ENCODE measurements at regions not wholly inside any gene's neighbourhood (a gene's known extent, or its start where the extent isn't known, plus 50 kb on each side); places are given as distances from the start of the nearest gene placed in this dataset.

- intact Hi-C loops (cut with DNase I), result no loop called here
- no peak for DNase-seq (ENCODE audit: low spot score)
Observed at GRCh38 chr15:69813881-69814280, 283.8 kb downstream of the TLE3 start.

- no peak for DNase-seq (ENCODE audit: low spot score)
- intact Hi-C loops (cut with DNase I), result no loop called here
Observed at GRCh38 chr15:69814932-69815331, 282.8 kb downstream of the TLE3 start.

DNA sequence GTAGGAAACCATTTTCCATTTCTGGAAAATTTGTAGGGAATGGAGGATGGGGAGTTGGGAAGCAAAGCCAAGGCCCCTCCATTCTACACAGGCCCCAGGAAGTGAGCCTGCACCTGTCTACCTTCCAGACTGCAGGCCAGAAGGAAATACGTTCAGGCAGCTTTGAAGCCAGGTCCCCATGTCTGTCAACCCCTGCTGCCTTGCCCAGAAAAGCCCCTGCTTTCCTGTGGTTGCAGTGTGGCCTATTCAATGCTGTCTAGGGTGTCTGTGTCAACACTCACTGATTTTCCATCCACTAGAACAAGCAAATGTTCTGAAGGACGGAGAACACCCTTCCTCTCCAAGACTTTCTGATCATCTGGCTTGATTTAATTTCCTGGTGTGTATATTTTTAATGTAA, 281.9 kb downstream of the TLE3 start:
- intact Hi-C loops (cut with DNase I), result no loop called here
- no peak for DNase-seq (ENCODE audit: low spot score)

DNA sequence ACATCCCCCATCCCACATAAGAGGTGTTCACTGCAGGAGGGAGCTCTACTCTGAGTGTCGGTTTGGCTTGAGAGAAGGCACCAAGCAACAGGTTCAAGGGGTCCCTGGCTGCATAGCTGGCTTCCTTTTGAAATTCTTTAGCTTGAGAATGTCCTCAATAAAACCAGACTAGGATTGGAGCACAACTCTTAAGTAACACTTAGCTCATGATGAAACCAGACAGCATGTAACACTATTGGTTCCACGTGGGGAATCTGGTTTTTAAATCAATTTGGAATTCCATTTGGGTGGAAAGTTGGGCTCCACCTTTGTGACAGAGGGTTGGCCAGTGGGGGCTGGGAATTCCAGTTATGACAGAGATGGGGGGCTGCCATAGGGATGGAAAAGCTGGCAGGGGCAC, 281.2 kb downstream of the TLE3 start:
- intact Hi-C loops (cut with DNase I), result no loop called here

GRCh38 chr15:69818529-69818928, 279.2 kb downstream of the TLE3 start:
- no peak for DNase-seq (ENCODE audit: low spot score)
- intact Hi-C loops (cut with DNase I), result no loop called here

More for the DNA sequence above, 281.2 kb downstream of the TLE3 start:
- no peak for DNase-seq (ENCODE audit: low spot score)

- intact Hi-C loops (cut with DNase I), result no loop called here
- DNase-seq (ENCODE audit: low spot score), result no peak
Observed at GRCh38 chr15:69819371-69819770, 278.3 kb downstream of the TLE3 start.

DNA sequence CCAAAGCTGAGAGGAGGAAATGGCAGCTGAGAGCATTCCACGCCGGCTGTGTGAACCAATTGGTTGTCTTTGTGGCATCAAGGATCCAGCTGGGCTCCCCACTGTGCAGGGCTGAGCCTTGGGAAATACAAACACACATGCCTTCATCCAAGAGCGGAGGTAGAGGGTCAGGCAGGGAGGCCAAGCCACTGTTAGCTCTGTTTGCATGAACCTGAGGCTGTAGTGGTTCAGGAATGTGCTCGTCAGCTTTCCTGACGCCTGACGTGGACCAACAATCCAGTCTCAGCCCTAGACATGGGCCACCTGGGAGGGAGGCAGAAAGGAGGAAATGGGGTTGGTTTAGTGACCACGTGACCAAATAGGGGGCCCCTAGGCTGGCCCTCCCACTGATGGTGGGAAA, 276.9 kb downstream of the TLE3 start:
- intact Hi-C loops (cut with DNase I), result no loop called here
- no peak for DNase-seq (ENCODE audit: low spot score)

- intact Hi-C loops (cut with DNase I), result no loop called here
- DNase-seq (ENCODE audit: low spot score), result no peak
Observed at GRCh38 chr15:69823223-69823907, 274.4 kb downstream of the TLE3 start.

DNA sequence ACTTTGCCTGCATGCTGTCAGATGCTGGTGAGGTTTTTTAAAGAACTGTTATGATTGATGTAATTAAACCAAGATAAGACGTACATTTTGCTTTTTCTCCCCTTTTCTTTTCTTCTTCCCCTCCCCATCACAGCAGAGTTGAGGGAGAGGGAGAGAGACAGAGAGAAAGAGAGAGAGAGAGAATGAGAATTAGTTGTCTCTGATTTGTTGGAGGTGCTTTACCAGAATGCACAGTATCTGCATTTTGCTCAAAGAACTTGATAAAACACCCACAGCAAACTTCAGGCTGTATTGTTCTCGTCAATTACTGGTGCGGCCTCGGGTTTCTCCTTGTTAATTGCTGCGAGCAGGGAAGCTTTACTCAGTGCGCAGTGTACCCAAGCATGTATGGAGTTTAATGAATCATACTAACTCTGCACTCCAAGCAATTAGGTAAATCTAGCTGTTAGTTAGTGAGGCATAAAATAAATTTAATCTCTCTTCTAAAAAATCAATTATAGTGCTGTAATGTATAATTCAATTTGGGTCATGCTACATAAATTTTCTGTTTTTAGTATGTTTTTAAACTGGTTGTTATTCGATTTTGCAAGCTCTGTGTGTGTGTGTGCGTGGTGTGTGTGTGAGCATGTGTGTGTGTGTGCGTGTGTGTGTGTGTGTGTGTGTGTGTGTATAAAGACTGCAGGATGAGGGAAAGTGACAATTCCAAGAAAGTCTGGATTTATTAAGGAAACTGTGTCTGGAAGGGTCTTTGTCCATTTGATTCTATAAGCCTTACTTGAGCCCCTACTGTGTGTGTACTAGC, 273.4 kb downstream of the TLE3 start:
- intact Hi-C loops (cut with DNase I), result no loop called here
- no peak for DNase-seq (ENCODE audit: low spot score)

GRCh38 chr15:69824877-69825406, 272.8 kb downstream of the TLE3 start:
- intact Hi-C loops (cut with DNase I), result no loop called here
- DNase-seq (ENCODE audit: low spot score), result no peak

- intact Hi-C loops (cut with DNase I), result no loop called here
- DNase-seq (ENCODE audit: low spot score), result no peak
Observed at GRCh38 chr15:69825941-69826818, 271.5 kb downstream of the TLE3 start.

DNA sequence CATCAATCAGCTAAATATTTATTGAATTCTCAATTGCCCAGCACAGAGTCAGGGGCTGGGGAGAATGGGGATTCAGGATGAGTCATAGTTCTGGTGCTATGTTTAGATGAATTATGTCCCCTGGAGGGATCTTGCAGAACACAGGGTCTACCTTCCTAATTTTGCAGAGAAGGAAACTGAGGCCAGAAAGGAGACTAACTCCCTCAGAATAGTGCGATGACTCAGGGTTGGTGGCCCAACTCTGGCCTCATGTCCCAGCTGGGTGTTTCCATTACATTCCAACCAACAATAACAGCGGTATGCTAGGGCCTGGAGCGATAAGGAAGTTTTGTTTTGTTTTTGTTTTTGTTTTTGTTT, 270.9 kb downstream of the TLE3 start:
- intact Hi-C loops (cut with DNase I), result no loop called here

DNA sequence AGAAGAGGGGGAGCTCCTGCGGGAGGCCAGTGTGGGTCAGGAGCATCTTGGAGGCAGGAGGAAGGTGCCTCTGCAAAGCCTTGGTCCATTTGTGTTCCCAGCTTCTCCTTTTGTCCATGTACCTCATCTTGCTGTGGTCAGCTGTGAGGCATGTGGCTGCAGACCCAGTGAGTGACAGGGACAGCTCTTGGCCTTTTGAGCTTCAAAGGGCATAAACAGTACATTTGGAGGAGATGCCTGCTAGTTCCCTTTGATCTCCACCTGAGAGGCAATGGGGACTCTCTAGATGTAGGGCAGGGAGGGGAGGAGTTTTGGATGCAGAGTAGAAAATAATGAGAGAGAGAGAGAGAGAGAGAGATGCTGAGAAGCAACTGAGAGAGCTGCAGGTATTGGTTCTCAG, 270.0 kb downstream of the TLE3 start:
- intact Hi-C loops (cut with DNase I), result no loop called here
- DNase-seq (ENCODE audit: low spot score), result no peak

More for the DNA sequence above, 270.9 kb downstream of the TLE3 start:
- DNase-seq (ENCODE audit: low spot score), result no peak

DNA sequence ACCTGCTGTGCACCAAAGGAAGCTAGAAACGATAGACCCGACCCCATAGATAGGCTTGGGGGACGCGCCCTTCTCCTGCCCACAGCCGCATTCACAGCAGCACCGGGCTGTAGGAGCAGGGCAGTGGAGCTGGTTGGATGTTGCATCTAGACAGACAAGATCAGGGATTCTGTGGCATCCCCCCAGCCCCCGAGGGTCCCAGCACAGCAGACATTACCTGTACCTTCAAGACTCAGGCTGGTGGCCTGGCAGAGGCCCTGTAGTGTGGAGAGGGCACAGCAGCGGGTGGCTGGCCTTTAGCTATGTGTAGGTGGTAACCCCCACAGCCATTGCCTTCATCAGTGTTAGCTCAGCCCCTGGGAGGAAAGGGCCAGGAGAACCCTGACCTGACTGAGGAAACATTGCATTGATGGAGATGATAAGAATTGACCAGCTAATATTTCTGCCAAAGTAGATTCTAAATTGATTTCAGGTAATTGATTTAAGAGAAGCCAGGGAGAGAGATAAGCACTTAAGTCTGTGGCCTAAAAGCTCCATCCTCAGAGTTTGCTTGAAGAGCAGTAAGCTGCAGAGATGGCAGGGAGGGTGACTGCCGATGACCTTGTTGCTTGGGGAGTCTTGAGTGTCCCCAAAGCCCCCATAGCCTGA, 269.4 kb downstream of the TLE3 start:
- no peak for DNase-seq (ENCODE audit: low spot score)
- intact Hi-C loops (cut with DNase I), result no loop called here

- intact Hi-C loops (cut with DNase I), result no loop called here
- DNase-seq (ENCODE audit: low spot score), result no peak
Observed at GRCh38 chr15:69829974-69830373, 267.7 kb downstream of the TLE3 start.

GRCh38 chr15:69830430-69830829, 267.3 kb downstream of the TLE3 start:
- intact Hi-C loops (cut with DNase I), result no loop called here
- DNase-seq (ENCODE audit: low spot score), result no peak

DNA sequence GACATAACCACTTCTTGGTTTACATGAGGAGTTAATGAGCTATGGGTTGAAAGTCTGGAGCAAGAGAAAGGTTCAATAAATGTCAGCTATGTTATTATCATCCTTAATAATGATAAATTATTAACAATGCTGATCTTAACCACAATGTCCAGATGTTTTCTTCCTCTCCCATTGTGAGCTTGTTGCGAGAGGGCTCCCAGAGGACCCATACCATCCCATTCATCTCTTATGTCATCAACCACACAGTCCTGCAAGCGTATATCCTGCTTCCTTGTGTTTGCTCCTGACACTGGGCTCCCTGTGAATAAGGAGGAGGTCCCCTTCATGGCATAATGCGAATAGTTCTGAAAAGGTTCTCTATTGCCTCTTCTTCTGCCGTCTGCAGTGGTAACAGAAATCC, 266.8 kb downstream of the TLE3 start:
- intact Hi-C loops (cut with DNase I), result no loop called here
- no peak for DNase-seq (ENCODE audit: low spot score)

GRCh38 chr15:69834267-69834666, 263.4 kb downstream of the TLE3 start:
- intact Hi-C loops (cut with DNase I), result no loop called here
- no peak for DNase-seq (ENCODE audit: low spot score)

DNA sequence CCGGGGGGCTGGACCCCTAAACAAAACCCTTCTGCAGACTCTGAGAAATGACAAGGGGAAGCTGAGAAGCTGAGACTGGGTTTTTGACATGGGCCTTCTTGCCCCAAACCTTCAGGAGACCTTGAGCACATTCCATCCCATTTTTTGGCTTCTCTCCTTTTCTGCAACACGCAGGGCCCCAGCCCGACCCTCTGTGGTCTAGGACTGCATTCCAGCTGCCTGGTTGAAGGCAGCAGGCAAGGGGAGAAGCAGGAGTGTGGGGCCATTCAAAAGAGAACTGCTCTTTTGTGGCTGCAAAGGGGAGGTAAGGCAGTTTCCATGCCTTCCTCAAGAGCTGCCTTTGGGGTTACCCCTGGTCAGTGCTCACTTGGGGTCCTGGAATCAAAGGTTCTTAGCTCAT, 263.0 kb downstream of the TLE3 start:
- intact Hi-C loops (cut with DNase I), result no loop called here
- DNase-seq (ENCODE audit: low spot score), result no peak

GRCh38 chr15:69836048-69836447, 261.7 kb downstream of the TLE3 start:
- intact Hi-C loops (cut with DNase I), result no loop called here

More at GRCh38 chr15:69836048-69836447, 261.7 kb downstream of the TLE3 start:
- no peak for DNase-seq (ENCODE audit: low spot score)
